Left lung (tissue), 4 donors: ENCODE measurements at regions not wholly inside any gene's neighbourhood (a gene's known extent, or its start where the extent isn't known, plus 50 kb on each side); places are given as distances from the start of the nearest gene placed in this dataset.
"Not testable (repeated sequence)": the region's sequence is repeated elsewhere in the genome, so short reads cannot be mapped to it uniquely, and the experiment has no call there.

ENCODE experiments used
- ATAC-seq: fragments of 200-7000 bp; cut with Tn5 transposase; one replicate; pipeline ENCODE4 v1.9.1; 2020; ENCODE audit warnings: moderate library complexity
- DNase-seq, 4 donors: peaks; one replicate each; pipeline ENCODE4 v3.0.0-alpha.2; 2013 to 2020
- H3K27ac ChIP-seq, 2 donors: fragments of 200-600 bp; sonication (generic) in 1 of 2; one replicate each; pipeline versions ENCODE4 v1.5.0 to v1.8.0; 2020 to 2021
- H3K27me3 ChIP-seq, 2 donors: fragments of 200-600 bp; sonication (generic) in 1 of 2; one replicate each; pipeline versions ENCODE4 v1.5.0 to v1.8.0; 2020 to 2021
- H3K36me3 ChIP-seq, 2 donors: fragments of 200-600 bp; sonication (generic) in 1 of 2; one replicate each; pipeline versions ENCODE4 v1.5.0 to v1.8.0; 2020 to 2021
- H3K4me1 ChIP-seq, 2 donors: fragments of 200-600 bp; one replicate each; pipeline ENCODE4 v1.8.0; 2021
- H3K4me3 ChIP-seq, 2 donors: fragments of 200-600 bp; sonication (generic) in 1 of 2; one replicate each; pipeline versions ENCODE4 v1.5.0 to v1.8.0; 2020 to 2021; ENCODE audit warnings: mild to moderate bottlenecking in 1 of 2
- H3K9me3 ChIP-seq, 2 donors: fragments of 200-600 bp; sonication (generic) in 1 of 2; one replicate each; pipeline versions ENCODE4 v1.5.0 to v1.8.0; 2020 to 2021
- intact Hi-C, 2 donors: fragments of 100-400 bp; cut with DNase I; formaldehyde crosslinking; loops; one replicate each; pipeline versions ENCODE4 v1.11.2 to v1.14.2; 2022
- TF ChIP-seq, protein P1 (sequence below), 2 donors: fragments of 200-600 bp; sonication (generic) in 1 of 2; IDR thresholded peaks; one replicate each; pipeline versions ENCODE4 v1.5.0 to v1.8.0; 2021; ENCODE audit warnings: antibody characterized with exemption in 2 of 2
- donor health status: DM: no; HTN: yes; CAD: no.
- donor health status: DM: no; HTN: no; CAD: no.

DNA sequence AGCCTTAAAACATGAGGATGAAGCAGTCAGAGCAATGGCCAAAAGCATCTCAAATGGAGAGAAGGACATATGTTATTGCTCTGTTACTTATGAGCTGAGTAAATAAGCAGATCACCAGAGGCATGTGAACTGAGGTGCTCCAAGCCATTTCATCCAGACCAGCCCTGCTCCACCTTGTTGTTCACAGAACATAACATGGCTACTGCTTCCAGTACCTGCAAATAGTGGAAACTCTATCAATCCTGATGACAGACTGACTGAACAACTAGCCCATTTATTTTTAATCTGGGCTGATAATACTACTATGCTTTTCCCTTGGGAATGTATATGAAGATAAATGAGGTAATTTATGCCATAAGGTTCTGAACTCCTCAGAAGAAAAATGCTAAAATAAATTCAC is 1164.7 kb downstream of the FAM181B start:
- ATAC-seq (no peak), DNase-seq (no peak)
- H3K27ac ChIP-seq = no peak overlapping the region
- H3K4me3 ChIP-seq = no peak overlapping the region
- intact Hi-C loops = no loop called here
- H3K27me3 ChIP-seq = no peaks in the 10 kb centered on the region
- peaks cover 0 to 8% of the 10 kb centered on the region in 2 donors for H3K9me3 ChIP-seq
- H3K4me1 ChIP-seq = no peaks in the 10 kb centered on the region
- H3K36me3 ChIP-seq = no peaks in the 10 kb centered on the region
- TF ChIP-seq, protein P1, sequence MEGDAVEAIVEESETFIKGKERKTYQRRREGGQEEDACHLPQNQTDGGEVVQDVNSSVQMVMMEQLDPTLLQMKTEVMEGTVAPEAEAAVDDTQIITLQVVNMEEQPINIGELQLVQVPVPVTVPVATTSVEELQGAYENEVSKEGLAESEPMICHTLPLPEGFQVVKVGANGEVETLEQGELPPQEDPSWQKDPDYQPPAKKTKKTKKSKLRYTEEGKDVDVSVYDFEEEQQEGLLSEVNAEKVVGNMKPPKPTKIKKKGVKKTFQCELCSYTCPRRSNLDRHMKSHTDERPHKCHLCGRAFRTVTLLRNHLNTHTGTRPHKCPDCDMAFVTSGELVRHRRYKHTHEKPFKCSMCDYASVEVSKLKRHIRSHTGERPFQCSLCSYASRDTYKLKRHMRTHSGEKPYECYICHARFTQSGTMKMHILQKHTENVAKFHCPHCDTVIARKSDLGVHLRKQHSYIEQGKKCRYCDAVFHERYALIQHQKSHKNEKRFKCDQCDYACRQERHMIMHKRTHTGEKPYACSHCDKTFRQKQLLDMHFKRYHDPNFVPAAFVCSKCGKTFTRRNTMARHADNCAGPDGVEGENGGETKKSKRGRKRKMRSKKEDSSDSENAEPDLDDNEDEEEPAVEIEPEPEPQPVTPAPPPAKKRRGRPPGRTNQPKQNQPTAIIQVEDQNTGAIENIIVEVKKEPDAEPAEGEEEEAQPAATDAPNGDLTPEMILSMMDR (IDR thresholded peaks at IDR 0.05) = no peak

DNA sequence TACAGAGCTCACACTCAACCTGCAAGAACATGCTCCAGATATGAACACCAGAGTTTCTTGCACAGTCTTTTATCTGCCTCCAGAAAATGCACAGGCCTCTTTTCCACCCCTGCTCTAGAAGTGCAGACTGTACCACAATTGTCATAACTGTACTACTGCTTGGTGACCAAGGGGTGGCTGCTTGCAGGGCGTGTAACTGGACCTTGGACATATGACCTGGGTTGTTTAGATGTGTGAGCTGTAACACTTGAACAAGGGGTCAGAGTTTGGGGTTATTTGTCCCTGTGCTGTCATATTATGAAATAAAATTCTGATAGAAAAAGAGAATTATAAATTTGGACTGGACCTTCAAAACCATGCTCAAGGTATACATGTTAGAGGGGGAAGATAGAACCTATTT is 1185.5 kb downstream of the FAM181B start:
- H3K9me3 ChIP-seq = no peaks in the 10 kb centered on the region
- no peaks in the 10 kb centered on the region for H3K4me1 ChIP-seq
- H3K27me3 ChIP-seq = no peaks in the 10 kb centered on the region
- TF ChIP-seq, protein P1 (IDR thresholded peaks at IDR 0.05) = no peak
- intact Hi-C loops = no loop called here
- no peaks in the 10 kb centered on the region for H3K36me3 ChIP-seq
- DNase-seq (no peak), ATAC-seq (no peak)
- H3K27ac ChIP-seq = no peak overlapping the region
- H3K4me3 ChIP-seq = no peak overlapping the region

DNA sequence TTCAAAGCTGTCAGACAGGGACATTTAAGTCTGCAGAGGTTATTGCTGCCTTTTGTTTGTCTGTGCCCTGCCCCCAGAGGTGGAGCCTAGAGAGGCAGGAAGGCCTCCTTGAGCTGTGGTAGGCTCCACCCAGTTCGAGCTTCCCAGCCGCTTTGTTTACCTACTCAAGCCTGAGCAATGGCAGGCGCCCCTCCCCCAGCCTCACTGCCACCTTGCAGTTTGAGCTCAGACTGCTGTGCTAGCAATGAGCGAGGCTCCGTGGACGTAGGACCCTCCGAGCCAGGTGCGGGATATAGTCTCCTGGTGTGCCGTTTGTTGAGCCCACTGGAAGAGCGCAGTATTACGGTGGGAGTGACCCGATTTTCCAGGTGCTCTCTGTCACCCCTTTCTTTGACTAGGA is 1193.9 kb downstream of the FAM181B start:
- H3K36me3 ChIP-seq, H3K27me3 ChIP-seq, H3K27ac ChIP-seq, intact Hi-C loops, H3K9me3 ChIP-seq, ATAC-seq, H3K4me1 ChIP-seq, H3K4me3 ChIP-seq: not testable (repeated sequence)
- DNase-seq = peak in 1 of 4 donors; percentile 25

DNA sequence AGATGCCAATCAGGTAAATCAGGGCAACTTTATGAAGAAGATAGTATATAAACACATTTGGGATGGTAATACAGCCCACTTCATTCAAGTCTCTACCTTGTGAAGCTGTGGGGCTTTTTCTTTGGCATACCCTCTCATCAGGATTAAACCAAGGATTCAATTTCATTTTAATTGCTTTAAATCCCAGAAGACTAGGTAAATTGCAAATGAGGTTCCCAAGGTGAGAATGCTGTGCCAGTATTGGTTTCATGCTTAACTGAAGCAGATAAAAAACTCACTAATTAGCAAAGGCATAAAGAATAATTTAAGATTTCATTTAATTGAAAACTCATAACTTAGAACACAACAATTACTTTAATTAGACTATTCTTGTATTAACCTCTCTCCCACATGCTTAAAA is 1218.1 kb downstream of the FAM181B start:
- TF ChIP-seq, protein P1 (IDR thresholded peaks at IDR 0.05) = no peak
- Histone ChIP-seq H3K9me3 (no peaks in the 10 kb centered on the region), H3K4me3 (no peak overlapping the region), H3K36me3 (no peaks in the 10 kb centered on the region), H3K4me1 (no peaks in the 10 kb centered on the region), H3K27me3 (no peaks in the 10 kb centered on the region), H3K27ac (no peak overlapping the region)
- ATAC-seq (no peak), DNase-seq (no peak)
- intact Hi-C loops = no loop called here

DNA sequence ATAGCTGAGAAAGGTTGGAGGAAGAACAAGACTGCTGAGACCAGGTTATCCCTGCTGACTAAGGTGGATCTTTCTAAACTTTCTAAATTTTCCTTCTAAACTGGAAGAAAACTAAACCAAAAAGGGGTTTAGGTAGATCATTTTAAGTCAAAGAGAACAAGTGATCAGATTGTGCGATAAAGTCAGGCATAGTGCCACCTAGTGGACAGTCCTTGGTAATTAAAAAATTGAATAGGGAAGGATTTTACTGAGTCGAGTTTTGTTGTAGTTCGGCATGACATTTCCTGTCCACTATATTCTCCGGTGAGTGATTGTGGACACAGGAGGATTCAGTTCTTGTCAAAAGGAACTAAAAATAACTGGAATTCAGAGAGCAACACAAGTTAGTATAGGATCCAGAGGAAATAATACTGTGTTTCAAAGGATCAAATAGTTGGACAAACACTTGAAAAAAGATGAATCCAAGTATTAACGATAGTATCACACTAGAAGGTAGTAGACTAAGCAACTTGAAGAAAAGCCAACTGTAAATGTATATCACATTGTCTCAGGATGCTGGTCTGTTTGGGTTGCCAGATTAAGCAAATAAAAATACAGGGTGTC is 1236.4 kb downstream of the FAM181B start:
- intact Hi-C loops = no loop called here
- no peak overlapping the region for H3K4me3 ChIP-seq
- no peak overlapping the region for H3K27ac ChIP-seq
- H3K4me1 ChIP-seq = no peaks in the 10 kb centered on the region
- peak in 2 of 4 donors; percentile 25 to 36 for DNase-seq
- TF ChIP-seq, protein P1 (IDR thresholded peaks at IDR 0.05) = peak; percentile 42 to 66
- H3K27me3 ChIP-seq = no peaks in the 10 kb centered on the region
- ATAC-seq = peak; percentile 74
- H3K9me3 ChIP-seq = no peaks in the 10 kb centered on the region
- no peaks in the 10 kb centered on the region for H3K36me3 ChIP-seq

DNA sequence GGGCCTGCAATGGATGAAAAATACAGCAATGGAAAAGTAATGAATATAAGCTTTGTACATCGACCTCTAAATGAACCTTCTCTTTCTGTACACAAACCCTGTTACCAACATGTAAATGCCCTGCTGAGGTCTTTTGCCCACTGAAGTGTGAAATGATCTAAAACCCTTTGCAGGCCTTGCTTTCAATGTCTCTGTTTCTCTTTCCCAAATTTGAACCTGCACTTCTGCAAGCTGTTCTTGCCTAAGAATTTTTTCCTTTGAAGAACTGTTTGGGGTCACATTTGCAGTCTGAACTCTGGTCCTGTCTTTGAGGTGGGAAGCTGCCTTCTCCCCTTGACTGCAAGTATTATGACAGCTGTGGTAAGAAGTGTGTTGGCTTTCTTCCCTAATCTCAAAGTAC is 1237.1 kb downstream of the FAM181B start:
- H3K27me3 ChIP-seq = no peaks in the 10 kb centered on the region
- TF ChIP-seq, protein P1 (IDR thresholded peaks at IDR 0.05) = no peak
- ATAC-seq (no peak), DNase-seq (peak in 1 of 4 donors; percentile 2)
- no peaks in the 10 kb centered on the region for H3K9me3 ChIP-seq
- no peak overlapping the region for H3K27ac ChIP-seq
- no peak overlapping the region for H3K4me3 ChIP-seq
- no peaks in the 10 kb centered on the region for H3K36me3 ChIP-seq
- no peaks in the 10 kb centered on the region for H3K4me1 ChIP-seq
- intact Hi-C loops = no loop called here
